GM20000 (cell line): ENCODE measurements at regions not wholly inside any gene's neighbourhood (a gene's known extent, or its start where the extent isn't known, plus 50 kb on each side); places are given as distances from the start of the nearest gene placed in this dataset.

Experiments used
- DNase-seq: peaks from one replicate; pipeline ENCODE4 v3.0.0; 2012; ENCODE audit warnings: low spot score
- CTCF ChIP-seq: IDR thresholded peaks from 2 replicates; pipeline ENCODE4 v1.5.1; 2012; ENCODE audit warnings: mild to moderate bottlenecking, control low read depth; ENCODE audit errors: extremely low read depth, missing control alignments

- TF ChIP-seq CTCF, result no peak
- no peak for DNase-seq
These were observed 425.6 kb upstream of the SALL1 start for GRCh38 chr16:51576498-51577195.

GRCh38 chr16:51573191-51573590, 422.1 kb upstream of the SALL1 start:
- no peak for TF ChIP-seq CTCF
- DNase-seq, result no peak

DNA sequence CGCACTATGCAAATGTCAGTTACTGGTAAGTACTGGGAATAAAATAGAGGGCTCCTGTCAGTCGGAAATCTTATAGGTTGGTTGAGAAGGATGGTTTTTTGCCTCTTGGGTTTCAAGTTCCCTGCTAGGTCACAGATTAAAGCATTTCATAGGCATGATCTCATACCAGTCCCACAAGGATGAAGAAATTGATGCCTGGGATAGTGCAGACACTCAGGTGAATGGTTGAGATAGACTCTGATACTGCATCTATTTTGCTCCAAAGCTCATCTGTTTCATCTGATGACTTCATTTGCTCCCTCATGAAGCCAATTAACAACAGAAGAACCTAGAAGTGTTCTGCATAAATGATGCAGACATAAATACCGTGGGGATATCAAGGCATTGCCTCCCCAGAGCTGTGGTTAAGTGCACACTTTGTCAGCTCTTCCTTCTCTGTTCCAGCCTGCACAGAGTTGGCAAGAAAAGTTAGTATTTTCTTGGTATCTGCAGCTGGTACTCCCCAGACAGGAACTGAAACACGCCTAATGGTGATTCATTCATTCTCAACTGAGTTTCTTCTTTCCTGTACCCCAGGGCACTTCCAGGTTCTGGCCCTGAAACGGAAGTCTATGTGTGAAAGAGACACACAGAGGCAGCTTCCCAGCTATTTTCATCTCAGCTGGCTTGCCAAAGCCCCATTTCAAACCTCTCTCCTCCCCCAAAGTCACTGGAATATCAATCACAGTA, 418.3 kb upstream of the SALL1 start:
- DNase-seq, result no peak
- TF ChIP-seq CTCF, result no peak

GRCh38 chr16:51567911-51568310, 416.8 kb upstream of the SALL1 start:
- no peak for TF ChIP-seq CTCF
- DNase-seq, result no peak

GRCh38 chr16:51565184-51565583, 414.1 kb upstream of the SALL1 start:
- no peak for DNase-seq
- TF ChIP-seq CTCF, result no peak

- TF ChIP-seq CTCF, result no peak
- no peak for DNase-seq
These were observed 411.8 kb upstream of the SALL1 start for GRCh38 chr16:51562891-51563290.

DNA sequence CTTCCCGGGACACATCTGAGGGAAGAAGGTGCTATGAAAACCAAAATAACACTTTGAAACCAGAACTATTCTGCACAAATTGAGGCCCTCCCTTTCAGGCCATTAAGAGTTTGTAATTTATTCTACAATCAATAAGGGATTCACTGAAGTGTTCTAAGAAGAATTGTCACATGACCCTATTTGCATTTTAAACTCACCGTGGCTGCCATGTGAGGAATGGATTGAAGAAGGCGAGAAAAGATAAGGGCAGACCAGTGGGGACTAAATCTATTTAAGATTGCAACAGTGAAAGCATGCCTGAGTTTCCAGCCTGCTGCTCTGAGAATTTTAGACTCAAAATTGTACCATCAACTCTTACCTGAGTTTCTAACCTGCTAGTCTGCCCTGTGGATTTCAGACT, 408.8 kb upstream of the SALL1 start:
- no peak for TF ChIP-seq CTCF
- DNase-seq, result no peak
